DOHH2 (cell line): ENCODE measurements at regions not wholly inside any gene's neighbourhood (a gene's known extent, or its start where the extent isn't known, plus 50 kb on each side); places are given as distances from the start of the nearest gene placed in this dataset.

Source experiments
- H3F3A ChIP-seq: fragments of 200-600 bp; sonication (generic), shearing (Covaris generic); 2 replicates; pipeline ENCODE4 v1.6.0; 2016; ENCODE audit warnings: antibody characterized with exemption, mild to moderate bottlenecking; ENCODE audit not compliant: control insufficient read depth, insufficient read depth
- H3K27ac ChIP-seq: fragments of 200-600 bp; sonication (generic); 2 replicates; pipeline ENCODE4 v1.5.1; 2014; ENCODE audit warnings: low read depth, mild to moderate bottlenecking, low read length, moderate library complexity
- H3K27me3 ChIP-seq: fragments of 200-600 bp; sonication (generic); 2 replicates; pipeline ENCODE4 v1.6.1; 2014; ENCODE audit warnings: mild to moderate bottlenecking, low read length, mixed read lengths; ENCODE audit not compliant: control insufficient read depth
- H3K36me3 ChIP-seq: fragments of 200-600 bp; sonication (generic); 2 replicates; pipeline ENCODE4 v1.6.1; 2014; ENCODE audit warnings: mild to moderate bottlenecking, low read length, moderate library complexity, mixed read lengths; ENCODE audit not compliant: control insufficient read depth
- H3K4me1 ChIP-seq: fragments of 200-600 bp; sonication (generic); 2 replicates; pipeline ENCODE4 v1.6.1; 2014; ENCODE audit warnings: mild to moderate bottlenecking, low read length, mixed read lengths; ENCODE audit not compliant: control insufficient read depth
- H3K4me2 ChIP-seq: fragments of 200-600 bp; sonication (generic); 2 replicates; pipeline ENCODE4 v1.6.0; 2014; ENCODE audit warnings: mild to moderate bottlenecking, low read length, moderate library complexity
- H3K4me3 ChIP-seq: fragments of 200-600 bp; sonication (generic); 2 replicates; pipeline ENCODE4 v1.5.1; 2014; ENCODE audit warnings: mild to moderate bottlenecking, low read length, mixed read lengths
- H3K79me2 ChIP-seq: fragments of 200-600 bp; sonication (generic); 2 replicates; pipeline ENCODE4 v1.6.1; 2014; ENCODE audit warnings: mild to moderate bottlenecking, low read length, mixed read lengths; ENCODE audit not compliant: control insufficient read depth
- H3K9me2 ChIP-seq: fragments of 200-600 bp; sonication (generic); replicated peaks from 2 replicates; pipeline ENCODE4 v1.6.1; 2014; ENCODE audit warnings: mild to moderate bottlenecking, low read length, mixed read lengths; ENCODE audit not compliant: control insufficient read depth
- H3K9me3 ChIP-seq: fragments of 200-600 bp; sonication (generic); 2 replicates; pipeline ENCODE4 v1.6.1; 2014; ENCODE audit warnings: antibody characterized with exemption, low read length, mixed read lengths; ENCODE audit not compliant: control insufficient read depth, insufficient read depth
- H4K20me1 ChIP-seq: fragments of 200-600 bp; sonication (generic); 2 replicates; pipeline ENCODE4 v1.6.0; 2014; ENCODE audit warnings: low read depth, mild to moderate bottlenecking, antibody characterized with exemption, low read length, moderate library complexity; ENCODE audit not compliant: control insufficient read depth, insufficient read depth
- EZH2phosphoT487 ChIP-seq: fragments of 200-600 bp; sonication (generic); IDR thresholded peaks from 2 replicates; pipeline ENCODE4 v1.6.1; 2017; ENCODE audit warnings: borderline replicate concordance, mild to moderate bottlenecking, antibody characterized with exemption, low read length, moderate library complexity, mixed read lengths
- TF ChIP-seq, protein P1 (sequence below): fragments of 200-600 bp; sonication (generic); IDR thresholded peaks from one replicate; pipeline ENCODE4 v1.5.1; 2014; ENCODE audit warnings: antibody characterized with exemption, mild to moderate bottlenecking, low read depth, low read length; ENCODE audit not compliant: poor library complexity, severe bottlenecking

DNA sequence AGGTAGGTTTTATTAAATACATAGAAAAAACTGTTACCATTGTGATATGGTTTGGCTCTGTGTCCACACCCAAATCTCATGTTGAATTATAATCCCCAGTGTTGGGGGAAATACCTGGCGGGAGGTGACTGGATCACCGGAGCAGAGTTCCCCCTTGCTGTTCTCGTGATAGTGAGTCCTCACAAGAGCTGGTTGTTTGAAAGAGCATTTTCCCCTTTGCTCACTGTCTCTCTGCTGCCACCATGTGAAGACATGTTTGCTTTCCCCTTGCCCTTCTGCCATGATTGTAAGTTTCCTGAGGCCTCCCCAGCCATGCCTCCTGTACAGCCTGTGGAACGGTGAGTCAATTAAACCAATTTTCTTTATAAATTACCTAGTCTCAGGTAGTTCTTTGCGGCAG, 352.7 kb upstream of the SLC39A10 start:
- Histone ChIP-seq H3K27ac (no peak overlapping the region), H3K4me3 (no peak overlapping the region), H3K9me3 (no peaks in the 10 kb centered on the region), H3K79me2 (no peaks in the 10 kb centered on the region), H3K27me3 (0 out of 2 replicates have a peak, but pooled peaks cover 4% of the 10 kb centered on the region), H3K4me2 (no peak overlapping the region), H3F3A (no peaks in the 10 kb centered on the region), H3K4me1 (no peaks in the 10 kb centered on the region), H3K36me3 (no peaks in the 10 kb centered on the region), H3K9me2 (no peaks in the 10 kb centered on the region), H4K20me1 (no peaks in the 10 kb centered on the region)
- TF ChIP-seq EZH2phosphoT487: no peak
- TF ChIP-seq, protein P1, sequence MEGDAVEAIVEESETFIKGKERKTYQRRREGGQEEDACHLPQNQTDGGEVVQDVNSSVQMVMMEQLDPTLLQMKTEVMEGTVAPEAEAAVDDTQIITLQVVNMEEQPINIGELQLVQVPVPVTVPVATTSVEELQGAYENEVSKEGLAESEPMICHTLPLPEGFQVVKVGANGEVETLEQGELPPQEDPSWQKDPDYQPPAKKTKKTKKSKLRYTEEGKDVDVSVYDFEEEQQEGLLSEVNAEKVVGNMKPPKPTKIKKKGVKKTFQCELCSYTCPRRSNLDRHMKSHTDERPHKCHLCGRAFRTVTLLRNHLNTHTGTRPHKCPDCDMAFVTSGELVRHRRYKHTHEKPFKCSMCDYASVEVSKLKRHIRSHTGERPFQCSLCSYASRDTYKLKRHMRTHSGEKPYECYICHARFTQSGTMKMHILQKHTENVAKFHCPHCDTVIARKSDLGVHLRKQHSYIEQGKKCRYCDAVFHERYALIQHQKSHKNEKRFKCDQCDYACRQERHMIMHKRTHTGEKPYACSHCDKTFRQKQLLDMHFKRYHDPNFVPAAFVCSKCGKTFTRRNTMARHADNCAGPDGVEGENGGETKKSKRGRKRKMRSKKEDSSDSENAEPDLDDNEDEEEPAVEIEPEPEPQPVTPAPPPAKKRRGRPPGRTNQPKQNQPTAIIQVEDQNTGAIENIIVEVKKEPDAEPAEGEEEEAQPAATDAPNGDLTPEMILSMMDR: no peak

DNA sequence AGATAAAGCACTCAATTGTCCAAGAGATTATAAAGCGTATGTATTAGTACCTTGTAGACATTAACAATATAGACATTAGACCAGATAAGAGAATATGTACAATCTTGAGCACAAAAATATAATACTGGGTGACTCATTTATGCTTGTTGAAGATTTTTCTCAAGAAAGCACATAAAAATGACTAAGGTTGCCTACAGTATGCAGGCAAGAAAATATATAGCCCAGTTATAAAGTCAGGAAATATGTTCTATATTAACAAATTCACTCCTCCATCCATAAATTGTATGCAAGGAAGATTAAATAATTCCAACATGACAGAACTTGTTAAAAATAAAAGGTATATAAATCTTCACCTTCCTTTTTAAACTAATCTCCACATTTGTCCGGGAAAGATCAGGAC, 356.4 kb upstream of the SLC39A10 start:
- 0 out of 2 replicates have a peak, but pooled peaks cover 4% of the 10 kb centered on the region for H3K27me3 ChIP-seq
- no peaks in the 10 kb centered on the region for H3K9me3 ChIP-seq
- H3K4me1 ChIP-seq: no peaks in the 10 kb centered on the region
- no peak overlapping the region for H3K4me3 ChIP-seq
- no peaks in the 10 kb centered on the region for H4K20me1 ChIP-seq
- no peak for TF ChIP-seq EZH2phosphoT487
- TF ChIP-seq, protein P1: no peak
- H3K4me2 ChIP-seq: no peak overlapping the region
- no peaks in the 10 kb centered on the region for H3K9me2 ChIP-seq
- no peaks in the 10 kb centered on the region for H3K36me3 ChIP-seq
- H3K27ac ChIP-seq: no peak overlapping the region
- no peaks in the 10 kb centered on the region for H3K79me2 ChIP-seq
- no peaks in the 10 kb centered on the region for H3F3A ChIP-seq

DNA sequence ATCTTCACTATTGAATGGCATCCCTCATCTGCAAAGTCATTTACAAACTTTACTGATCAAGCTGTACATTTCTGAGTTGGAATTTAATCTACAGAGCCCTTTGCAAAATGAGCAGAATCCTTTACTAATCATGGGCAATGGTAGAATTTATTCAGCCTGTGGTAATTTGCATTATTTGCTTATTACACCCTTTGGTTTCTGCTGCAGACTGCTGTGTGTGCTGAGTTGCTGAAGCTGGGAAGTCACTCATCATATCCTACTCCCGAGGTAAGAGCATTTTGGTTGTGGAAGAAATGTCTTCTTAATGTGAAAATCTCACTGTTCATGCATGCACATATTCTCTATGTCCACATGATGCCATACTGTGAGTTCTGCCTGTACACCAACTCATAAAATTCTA, 357.4 kb upstream of the SLC39A10 start:
- H3K4me3 ChIP-seq: no peak overlapping the region
- no peaks in the 10 kb centered on the region for H3K4me1 ChIP-seq
- no peaks in the 10 kb centered on the region for H3K36me3 ChIP-seq
- no peak for TF ChIP-seq EZH2phosphoT487
- TF ChIP-seq, protein P1: no peak
- no peaks in the 10 kb centered on the region for H3K27me3 ChIP-seq
- H3K79me2 ChIP-seq: no peaks in the 10 kb centered on the region
- H3K27ac ChIP-seq: no peak overlapping the region
- no peak overlapping the region for H3K4me2 ChIP-seq
- H3K9me3 ChIP-seq: no peaks in the 10 kb centered on the region
- no peaks in the 10 kb centered on the region for H3K9me2 ChIP-seq
- H4K20me1 ChIP-seq: no peaks in the 10 kb centered on the region
- H3F3A ChIP-seq: no peaks in the 10 kb centered on the region

DNA sequence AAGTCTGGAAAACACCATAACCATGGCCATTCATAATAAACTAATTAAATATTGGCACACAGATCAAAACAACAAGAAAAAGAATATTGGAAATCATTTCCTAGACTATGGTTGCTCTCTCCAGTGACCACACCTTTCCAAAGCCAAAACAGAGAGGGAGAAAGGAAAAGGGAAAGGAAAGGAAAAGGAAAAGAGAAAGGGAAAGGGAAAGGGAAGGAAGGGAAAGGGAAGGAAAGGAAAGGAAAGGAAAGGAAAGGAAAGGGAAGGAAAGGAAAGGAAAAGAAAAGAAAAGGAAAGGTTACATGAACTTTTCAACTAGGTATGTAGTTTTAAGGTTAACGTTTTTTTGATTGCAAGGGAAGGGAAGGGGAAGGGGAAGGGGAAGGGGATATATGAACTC, 360.5 kb upstream of the SLC39A10 start:
- Histone ChIP-seq H3K36me3 (no peaks in the 10 kb centered on the region), H3K4me1 (no peaks in the 10 kb centered on the region), H3K4me2 (no peak overlapping the region), H3K9me3 (no peaks in the 10 kb centered on the region), H4K20me1 (no peaks in the 10 kb centered on the region), H3K9me2 (no peaks in the 10 kb centered on the region), H3K4me3 (no peak overlapping the region), H3K27ac (no peak overlapping the region), H3K27me3 (no peaks in the 10 kb centered on the region), H3K79me2 (no peaks in the 10 kb centered on the region), H3F3A (no peaks in the 10 kb centered on the region)
- TF ChIP-seq, protein P1: no peak
- TF ChIP-seq EZH2phosphoT487: no peak
